H1 (cell line): ENCODE measurements at regions not wholly inside any gene's neighbourhood (a gene's known extent, or its start where the extent isn't known, plus 50 kb on each side); places are given as distances from the start of the nearest gene placed in this dataset.

Source experiments
- CTCF ChIA-PET: fragments of 300-600 bp; sonication (Branson Sonifier 250); formaldehyde crosslinking; loops from one replicate; lab custom pipeline; 2021; ENCODE audit not compliant: partially characterized antibody; lab: Charles Lee
- POLR2A ChIA-PET: fragments of 300-600 bp; sonication (Branson Sonifier 250); formaldehyde crosslinking; loops from one replicate; lab custom pipeline; 2021; ENCODE audit warnings: inconsistent platforms; ENCODE audit not compliant: partially characterized antibody; lab: Charles Lee
- DNase-seq, 2 experiments: peaks; one replicate each; pipeline versions ENCODE4 v3.0.0 to v3.0.0-alpha.2; 2010 to 2022; ENCODE audit warnings: low spot score in 2 of 2, low read depth in 1 of 2, mixed read lengths in 1 of 2
- FAIRE-seq: peaks from 2 replicates; lab custom pipeline; 2011; peaks lifted over from hg19 to GRCh38; lab: Jason Lieb, UNC
- H2AFZ ChIP-seq: 2 replicates; pipeline ENCODE4 v1.8.1; 2012; ENCODE audit warnings: low read length, inconsistent platforms
- H2AK5ac ChIP-seq: 2 replicates; pipeline ENCODE4 v1.6.1; 2013; ENCODE audit warnings: low read depth, low read length
- H2BK120ac ChIP-seq: replicated peaks from 2 replicates; pipeline ENCODE3; 2013; ENCODE audit warnings: low read depth, low read length, inconsistent platforms
- H2BK12ac ChIP-seq: 2 replicates; pipeline ENCODE4 v1.6.1; 2013; ENCODE audit warnings: low read depth, low read length
- H2BK15ac ChIP-seq: 2 replicates; pipeline ENCODE4 v1.6.1; 2013; ENCODE audit warnings: low read length
- H2BK20ac ChIP-seq: 2 replicates; pipeline ENCODE4 v1.6.1; 2013; ENCODE audit warnings: low read length
- H2BK5ac ChIP-seq: 2 replicates; pipeline ENCODE4 v1.6.1; 2013; ENCODE audit warnings: low read depth, low read length
- H3K14ac ChIP-seq: 2 replicates; pipeline ENCODE4 v1.6.1; 2013; ENCODE audit warnings: inconsistent platforms; ENCODE audit not compliant: insufficient read length
- H3K18ac ChIP-seq: 2 replicates; pipeline ENCODE4 v1.6.1; 2013; ENCODE audit warnings: low read length; ENCODE audit errors: extremely low read depth
- H3K23ac ChIP-seq: 2 replicates; pipeline ENCODE4 v1.6.1; 2013; ENCODE audit warnings: inconsistent platforms; ENCODE audit not compliant: insufficient read length
- H3K23me2 ChIP-seq: 2 replicates; pipeline ENCODE4 v1.6.1; 2013; ENCODE audit warnings: low read depth, low read length
- H3K27ac ChIP-seq: 2 replicates; pipeline ENCODE4 v1.6.1; 2011; ENCODE audit warnings: low read depth, low read length, inconsistent platforms
- H3K27me3 ChIP-seq, 4 experiments: replicated peaks in 1 of 4; 1 replicate in 1 of 4; 2 replicates in 3 of 4; pipeline versions ENCODE4 v1.6.1 to v1.8.1; 2011 to 2013; ENCODE audit warnings: low read length in 3 of 4, mild to moderate bottlenecking in 3 of 4, inconsistent platforms in 2 of 4, mixed read lengths in 2 of 4, moderate library complexity in 1 of 4; ENCODE audit not compliant: control insufficient read depth in 3 of 4, insufficient read depth in 3 of 4; ENCODE audit errors: extremely low read depth in 1 of 4
- H3K36me3 ChIP-seq, 4 experiments: 2 replicates each; pipeline versions ENCODE4 v1.6.1 to v1.8.1; 2011 to 2013; ENCODE audit warnings: mild to moderate bottlenecking in 4 of 4, low read length in 3 of 4, moderate library complexity in 2 of 4, control low read depth in 1 of 4, inconsistent platforms in 1 of 4; ENCODE audit not compliant: insufficient read depth in 4 of 4, control insufficient read depth in 2 of 4
- H3K4ac ChIP-seq: replicated peaks from 2 replicates; pipeline ENCODE3; 2013; ENCODE audit warnings: low read length, low read depth, mixed read lengths, inconsistent platforms; ENCODE audit not compliant: insufficient read length
- H3K4me1 ChIP-seq, 4 experiments: replicated peaks in 1 of 4; 1 replicate in 1 of 4; 2 replicates in 3 of 4; pipeline versions ENCODE4 v1.6.1 to v1.8.1; 2011 to 2013; ENCODE audit warnings: low read length in 3 of 4, inconsistent platforms in 2 of 4, mixed read lengths in 1 of 4; ENCODE audit not compliant: insufficient read depth in 4 of 4, control insufficient read depth in 3 of 4
- H3K4me2 ChIP-seq, 2 experiments: 2 replicates each; pipeline versions ENCODE4 v1.6.1 to v1.8.1; 2011 to 2013; ENCODE audit warnings: low read depth in 2 of 2, low read length in 2 of 2, control low read depth in 1 of 2, inconsistent platforms in 1 of 2, mild to moderate bottlenecking in 1 of 2; ENCODE audit not compliant: insufficient read depth in 1 of 2
- H3K4me3 ChIP-seq, 4 experiments: fragments of 200-600, 300-600 bp in 1 of 4; sonication (generic), shearing (Covaris generic), sonication (Bioruptor Twin) in 1 of 4; 2 replicates each; pipeline versions ENCODE4 v1.5.1 to v1.8.1; 2011 to 2016; ENCODE audit warnings: low read length in 4 of 4, low read depth in 3 of 4, control low read depth in 2 of 4, inconsistent platforms in 2 of 4, mild to moderate bottlenecking in 2 of 4, mixed read lengths in 1 of 4, moderate library complexity in 1 of 4; ENCODE audit not compliant: insufficient read depth in 2 of 4; ENCODE audit errors: extremely low read depth in 1 of 4
- H3K56ac ChIP-seq: replicated peaks from 2 replicates; pipeline ENCODE3; 2013; ENCODE audit warnings: low read depth, mild to moderate bottlenecking, mixed read lengths, low read length, inconsistent platforms; ENCODE audit not compliant: insufficient read length
- H3K79me1 ChIP-seq: 2 replicates; pipeline ENCODE4 v1.6.1; 2013; ENCODE audit warnings: low read depth, low read length, control low read depth
- H3K79me2 ChIP-seq, 2 experiments: 2 replicates each; pipeline versions ENCODE4 v1.6.1 to v1.8.1; 2012 to 2013; ENCODE audit warnings: low read length in 2 of 2, mild to moderate bottlenecking in 2 of 2, inconsistent platforms in 1 of 2; ENCODE audit not compliant: insufficient read depth in 2 of 2, control insufficient read depth in 1 of 2
- H3K9ac ChIP-seq, 4 experiments: replicated peaks in 1 of 4; 1 replicate in 1 of 4; 2 replicates in 3 of 4; pipeline versions ENCODE4 v1.6.1 to v1.8.1; 2011 to 2013; ENCODE audit warnings: low read depth in 3 of 4, low read length in 3 of 4, control low read depth in 2 of 4, mild to moderate bottlenecking in 2 of 4, moderate library complexity in 2 of 4, inconsistent platforms in 1 of 4; ENCODE audit errors: extremely low read depth in 1 of 4
- H3K9me3 ChIP-seq, 2 experiments: 2 replicates each; pipeline versions ENCODE4 v1.6.1 to v1.8.1; 2012 to 2013; ENCODE audit warnings: mild to moderate bottlenecking in 2 of 2, moderate library complexity in 2 of 2, control low read depth in 1 of 2, inconsistent platforms in 1 of 2, low read depth in 1 of 2, low read length in 1 of 2, mixed read lengths in 1 of 2; ENCODE audit not compliant: insufficient read depth in 2 of 2
- H4K20me1 ChIP-seq, 2 experiments: replicated peaks in 1 of 2; 2 replicates each; pipeline versions ENCODE3 to v1.8.1; 2011 to 2013; ENCODE audit warnings: inconsistent platforms in 2 of 2, low read length in 2 of 2, mild to moderate bottlenecking in 1 of 2; ENCODE audit not compliant: insufficient read depth in 2 of 2, control insufficient read depth in 1 of 2
- H4K5ac ChIP-seq: 2 replicates; pipeline ENCODE4 v1.6.1; 2013; ENCODE audit warnings: low read length, low read depth, mixed read lengths, inconsistent platforms; ENCODE audit not compliant: insufficient read length
- H4K8ac ChIP-seq: 2 replicates; pipeline ENCODE4 v1.8.0; 2013; ENCODE audit warnings: mild to moderate bottlenecking, moderate library complexity, low read length, inconsistent platforms; ENCODE audit not compliant: insufficient read depth; ENCODE audit errors: extremely low read depth
- H4K91ac ChIP-seq: replicated peaks from 2 replicates; pipeline ENCODE3; 2013; ENCODE audit warnings: low read length, mixed read lengths, inconsistent platforms; ENCODE audit not compliant: insufficient read length
- CTCF ChIP-seq, 3 experiments: IDR thresholded peaks; 1 replicate in 2 of 3; 2 replicates in 1 of 3; pipeline versions ENCODE4 v1.5.1 to v1.6.1; 2011; ENCODE audit warnings: low read length in 3 of 3, mild to moderate bottlenecking in 3 of 3, inconsistent platforms in 2 of 3, low read depth in 1 of 3, moderate library complexity in 1 of 3; ENCODE audit not compliant: insufficient read depth in 1 of 3; ENCODE audit errors: control extremely low read depth in 1 of 3
- FOSL1 ChIP-seq: IDR thresholded peaks from 2 replicates; pipeline ENCODE4 v1.6.1; 2011; ENCODE audit warnings: mild to moderate bottlenecking, low read depth, low read length, moderate library complexity; ENCODE audit not compliant: insufficient read depth
- NANOG ChIP-seq: IDR thresholded peaks from 2 replicates; pipeline ENCODE4 v1.6.1; 2011; ENCODE audit warnings: low read length, low read depth, mild to moderate bottlenecking, inconsistent platforms; ENCODE audit not compliant: insufficient read depth, poor library complexity, severe bottlenecking
- NRF1 ChIP-seq: IDR thresholded peaks from 2 replicates; pipeline ENCODE4 v1.6.1; 2011; ENCODE audit warnings: mild to moderate bottlenecking, low read depth, low read length, improper control_type of control experiment
- YY1 ChIP-seq: IDR thresholded peaks from 2 replicates; pipeline ENCODE4 v1.6.1; 2011; ENCODE audit warnings: low read depth, mild to moderate bottlenecking, low read length
- WGBS, 2 experiments: shearing (Covaris generic) in 1 of 2; methylation state at CpG; one replicate each; pipeline versions ENCODE4 v1.1.6 to v1.1.7; 2013 to 2015; ENCODE audit warnings: low lambda C conversion rate in 2 of 2, mixed read lengths in 2 of 2, inconsistent platforms in 1 of 2, low coverage in 1 of 2, missing lambda C conversion rate in 1 of 2; ENCODE audit not compliant: insufficient replicate concordance in 2 of 2, insufficient coverage in 1 of 2, insufficient read length in 1 of 2; ENCODE audit errors: extremely low coverage in 1 of 2, missing lambda C conversion rate in 1 of 2; 5-methylcytosine and 5-hydroxymethylcytosine counted together

DNA sequence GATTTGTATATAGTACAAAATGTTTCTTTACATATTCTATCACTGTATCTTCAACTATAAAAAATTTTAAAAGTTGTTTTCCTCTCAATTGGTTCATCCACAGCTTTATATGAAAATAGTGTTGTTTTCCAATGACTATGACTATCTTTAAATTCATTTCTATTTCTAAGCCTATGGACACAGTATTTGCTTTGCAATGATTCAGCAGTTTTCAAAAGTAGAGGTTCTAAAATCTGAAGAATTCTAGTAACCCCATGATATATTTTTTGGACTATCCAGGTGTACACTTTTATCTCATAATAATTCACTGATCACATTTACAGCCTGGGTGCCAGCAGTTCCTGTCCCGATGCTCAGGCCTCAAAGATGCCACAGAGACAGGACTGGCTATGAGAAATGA lies 118.4 kb upstream of the PTPRR start:
- H2AFZ ChIP-seq, result no peak overlapping the region
- no peak overlapping the region for H2BK5ac ChIP-seq
- no peak overlapping the region for H3K4me3 ChIP-seq
- H2BK12ac ChIP-seq, result no peak overlapping the region
- no peak overlapping the region for H3K4me2 ChIP-seq
- no peaks in the 10 kb centered on the region for H4K20me1 ChIP-seq
- H2BK120ac ChIP-seq, result no peak overlapping the region
- no peak overlapping the region for H2BK15ac ChIP-seq
- no peak overlapping the region for H3K23ac ChIP-seq
- no peak for FAIRE-seq
- H2BK20ac ChIP-seq, result no peak overlapping the region
- H3K18ac ChIP-seq, result no peak overlapping the region
- no peak overlapping the region for H3K9ac ChIP-seq
- H4K8ac ChIP-seq, result no peak overlapping the region
- ChIA-PET POLR2A (no interaction called here), CTCF (no interaction called here)
- H3K36me3 ChIP-seq, result no peaks in the 10 kb centered on the region
- H3K14ac ChIP-seq, result no peak overlapping the region
- H3K23me2 ChIP-seq, result no peaks in the 10 kb centered on the region
- no peak overlapping the region for H3K4ac ChIP-seq
- no peaks in the 10 kb centered on the region for H3K27me3 ChIP-seq
- no peaks in the 10 kb centered on the region; a peak in 1 of 7 replicates for H3K4me1 ChIP-seq
- no peaks in the 10 kb centered on the region for H3K9me3 ChIP-seq
- no peak for DNase-seq
- no peak overlapping the region for H3K27ac ChIP-seq
- H4K91ac ChIP-seq, result no peak overlapping the region
- H2AK5ac ChIP-seq, result no peak overlapping the region
- H3K56ac ChIP-seq, result no peak overlapping the region
- 94% methylated on average over 1 of the region's 1 CpG; no CpG with 5 or more reads in 1 of the 2 experiments for WGBS, 2 experiments
- no peaks in the 10 kb centered on the region for H3K79me1 ChIP-seq
- no peak overlapping the region for H4K5ac ChIP-seq
- H3K79me2 ChIP-seq, result no peaks in the 10 kb centered on the region
- TF ChIP-seq NANOG (no peak), NRF1 (no peak), YY1 (no peak), CTCF (IDR thresholded peaks at IDR 0.05; ENCODE audit: control extremely low read depth in 1 of 3, insufficient read depth in 1 of 3, low read depth in 1 of 3, low read length in 3 of 3) (no peak), FOSL1 (no peak)
